T-cell (primary cell): ENCODE measurements at regions not wholly inside any gene's neighbourhood (a gene's known extent, or its start where the extent isn't known, plus 50 kb on each side); places are given as distances from the start of the nearest gene placed in this dataset.

Experiments used
- ATAC-seq, 4 experiments: fragments of 200-7000 bp in 3 of 4; fragments of 150-1000 bp in 1 of 4; cut with Tn5 transposase; replicated peaks in 1 of 4; 1 replicate in 3 of 4; 2 replicates in 1 of 4; pipeline ENCODE4 v1.10.0; 2021; ENCODE audit warnings: moderate library complexity in 3 of 4, mild to moderate bottlenecking in 2 of 4, moderate number of reproducible peaks in 1 of 4
- CTCF ChIA-PET, 2 donors: fragments of 300-600 bp; sonication (Branson Sonifier 250); formaldehyde crosslinking; loops; one replicate each; lab custom pipeline; 2022; ENCODE audit warnings: antibody characterized with exemption in 2 of 2; lab: Charles Lee
- POLR2A ChIA-PET, 2 donors: fragments of 300-600 bp; sonication (Branson Sonifier 250); formaldehyde crosslinking; loops; one replicate each; lab custom pipeline; 2022; ENCODE audit warnings: antibody characterized with exemption in 2 of 2; lab: Charles Lee
- DNase-seq, 35 experiments: peaks; one replicate each; pipeline versions ENCODE4 v3.0.0 to v3.0.0-alpha.2; 2013 to 2023
- H3K27ac ChIP-seq: one replicate; pipeline ENCODE4 v1.5.1; 2013; ENCODE audit warnings: low read length
- H3K27me3 ChIP-seq, 2 experiments: replicated peaks in 1 of 2; 1 replicate in 1 of 2; 2 replicates in 1 of 2; pipeline versions ENCODE4 v1.6.1 to v1.7.0; 2013; ENCODE audit warnings: low read length in 1 of 2, mixed read lengths in 1 of 2; ENCODE audit not compliant: control insufficient read depth in 2 of 2, insufficient read depth in 2 of 2; ENCODE audit errors: extremely low read depth in 1 of 2
- H3K36me3 ChIP-seq, 2 donors: 1 replicate in 1 of 2; 2 replicates in 1 of 2; pipeline versions ENCODE4 v1.6.1 to v1.7.0; 2013; ENCODE audit warnings: low read length in 1 of 2; ENCODE audit not compliant: control insufficient read depth in 2 of 2, insufficient read depth in 1 of 2; ENCODE audit errors: extremely low read depth in 1 of 2
- H3K4me1 ChIP-seq, 2 experiments: 1 replicate in 1 of 2; 2 replicates in 1 of 2; pipeline versions ENCODE4 v1.6.1 to v1.7.0; 2013; ENCODE audit warnings: low read length in 2 of 2, mixed read lengths in 1 of 2; ENCODE audit not compliant: insufficient read depth in 2 of 2, control insufficient read depth in 1 of 2; ENCODE audit errors: extremely low read depth in 1 of 2
- H3K4me3 ChIP-seq, 2 donors: 1 replicate in 1 of 2; 2 replicates in 1 of 2; pipeline versions ENCODE4 v1.5.1 to v1.7.0; 2013; ENCODE audit warnings: mild to moderate bottlenecking in 2 of 2, low read length in 1 of 2, moderate library complexity in 1 of 2; ENCODE audit not compliant: control insufficient read depth in 1 of 2; ENCODE audit errors: extremely low read depth in 1 of 2
- H3K9me3 ChIP-seq: 2 replicates; pipeline ENCODE4 v1.7.0; 2013
- H3K27ac Mint-ChIP-seq, 2 donors: one replicate each; pipeline ENCODE4 v1.8.0; 2020 to 2021; ENCODE audit warnings: mild to moderate bottlenecking in 2 of 2, mixed read lengths in 2 of 2
- H3K27me3 Mint-ChIP-seq, 2 donors: one replicate each; pipeline ENCODE4 v1.8.0; 2021 to 2022; ENCODE audit warnings: mixed read lengths in 2 of 2
- H3K36me3 Mint-ChIP-seq: one replicate; pipeline ENCODE4 v1.8.0; 2021; ENCODE audit warnings: mixed read lengths
- H3K4me1 Mint-ChIP-seq, 3 donors: one replicate each; pipeline ENCODE4 v1.8.0; 2020 to 2022; ENCODE audit warnings: mixed read lengths in 3 of 3, mild to moderate bottlenecking in 1 of 3
- H3K4me3 Mint-ChIP-seq, 3 donors: one replicate each; pipeline ENCODE4 v1.8.0; 2020 to 2022; ENCODE audit warnings: mild to moderate bottlenecking in 3 of 3, mixed read lengths in 3 of 3, moderate library complexity in 3 of 3
- H3K9me3 Mint-ChIP-seq, 3 donors: one replicate each; pipeline ENCODE4 v1.8.0; 2020 to 2022; ENCODE audit warnings: mixed read lengths in 3 of 3
- WGBS: methylation state at CpG from one replicate; pipeline ENCODE4 v1.1.5; 2013; ENCODE audit warnings: missing lambda C conversion rate; ENCODE audit not compliant: insufficient coverage; 5-methylcytosine and 5-hydroxymethylcytosine counted together

DNA sequence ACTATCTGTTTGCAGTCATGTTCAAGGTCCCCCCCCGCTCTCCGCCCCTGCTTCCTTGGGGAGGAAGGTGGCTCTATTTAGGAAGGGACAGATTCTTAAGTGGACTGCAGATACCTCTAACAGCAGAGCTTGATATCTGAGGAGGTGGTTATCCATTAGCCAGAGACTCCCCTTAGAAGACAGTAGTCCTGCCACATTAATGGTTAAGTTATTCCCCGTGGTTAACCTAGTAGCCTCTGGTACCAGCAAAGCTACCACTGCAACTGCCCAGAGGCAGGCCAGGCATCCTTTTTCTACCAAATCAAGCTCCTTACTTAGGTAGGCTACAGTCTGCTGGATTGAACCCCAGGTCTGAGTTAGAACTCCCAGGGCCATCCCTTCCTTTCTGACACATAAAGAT lies 162.1 kb upstream of the AVPR1A start:
- H3K36me3 ChIP-seq = no peaks in the 10 kb centered on the region
- no peaks in the 10 kb centered on the region for H3K4me1 Mint-ChIP-seq
- ATAC-seq (no peak), DNase-seq (no peak)
- no peak overlapping the region for H3K27ac Mint-ChIP-seq
- H3K4me3 Mint-ChIP-seq = no peak overlapping the region
- no peak overlapping the region for H3K27ac ChIP-seq
- H3K4me3 ChIP-seq = no peak overlapping the region
- CTCF ChIA-PET = no interaction called here
- H3K4me1 ChIP-seq = no peaks in the 10 kb centered on the region
- WGBS = 88% methylated on average over 1 of the region's 3 CpGs
- H3K9me3 ChIP-seq = no peaks in the 10 kb centered on the region
- POLR2A ChIA-PET = no interaction called here
- no peaks in the 10 kb centered on the region for H3K27me3 Mint-ChIP-seq
- H3K36me3 Mint-ChIP-seq = no peaks in the 10 kb centered on the region
- no peaks in the 10 kb centered on the region for H3K27me3 ChIP-seq
- peaks cover 0 to 9% (median 8%) of the 10 kb centered on the region in 3 donors for H3K9me3 Mint-ChIP-seq

DNA sequence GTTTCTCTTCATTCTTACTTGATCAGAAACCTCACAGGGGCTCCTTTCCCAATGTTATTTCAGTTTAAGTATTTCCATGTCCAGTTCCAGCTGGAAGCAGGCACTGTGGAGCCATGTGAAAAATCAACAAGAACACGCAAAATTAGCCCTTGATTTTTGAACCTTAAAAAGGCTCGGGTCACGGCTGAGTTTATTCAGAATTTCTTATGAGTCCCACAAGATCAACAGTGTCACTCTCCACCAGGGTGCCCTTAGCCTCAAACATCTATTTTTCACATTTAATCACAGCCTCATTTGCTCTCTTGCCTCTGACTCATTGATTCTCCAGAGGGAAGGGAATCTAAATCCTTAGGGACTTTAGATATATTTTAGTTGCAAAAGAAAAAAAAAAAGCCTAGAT lies 157.7 kb upstream of the AVPR1A start:
- H3K9me3 Mint-ChIP-seq = peaks cover 0 to 6% (median 4%) of the 10 kb centered on the region in 3 donors
- no peak overlapping the region for H3K4me3 ChIP-seq
- no peaks in the 10 kb centered on the region for H3K36me3 ChIP-seq
- DNase-seq = no peak
- no peaks in the 10 kb centered on the region for H3K27me3 ChIP-seq
- H3K4me1 ChIP-seq = no peaks in the 10 kb centered on the region
- H3K27me3 Mint-ChIP-seq = no peaks in the 10 kb centered on the region
- no peak for ATAC-seq
- no peak overlapping the region for H3K27ac Mint-ChIP-seq
- H3K4me1 Mint-ChIP-seq = no peaks in the 10 kb centered on the region
- H3K36me3 Mint-ChIP-seq = no peaks in the 10 kb centered on the region
- H3K9me3 ChIP-seq = no peaks in the 10 kb centered on the region
- no peak overlapping the region for H3K4me3 Mint-ChIP-seq
- no peak overlapping the region for H3K27ac ChIP-seq
- ChIA-PET CTCF (no interaction called here), POLR2A (no interaction called here)
- 90% methylated on average over 3 of the region's 3 CpGs for WGBS

DNA sequence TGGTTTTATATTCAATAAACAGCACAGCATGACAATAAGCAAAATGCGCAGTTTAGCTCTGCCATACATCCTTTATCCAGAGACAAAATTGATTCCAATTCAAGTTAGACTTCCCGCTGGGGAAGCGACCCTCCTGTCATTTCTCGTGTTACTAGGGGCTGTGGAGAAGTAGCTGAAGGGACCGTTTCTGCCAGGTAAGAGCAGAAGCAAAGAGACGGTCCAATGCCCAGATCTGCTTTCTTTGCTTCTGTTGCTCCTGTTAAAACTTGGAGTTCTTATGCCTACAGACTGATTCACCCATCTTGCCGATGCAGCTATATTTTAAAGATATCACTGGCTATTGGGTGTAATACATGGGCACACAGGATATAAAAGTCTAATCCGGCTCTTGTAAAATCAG lies 156.8 kb upstream of the AVPR1A start:
- Histone ChIP-seq H3K36me3 (no peaks in the 10 kb centered on the region), H3K27me3 (no peaks in the 10 kb centered on the region), H3K9me3 (no peaks in the 10 kb centered on the region), H3K27ac (no peak overlapping the region), H3K4me3 (no peak overlapping the region), H3K4me1 (no peaks in the 10 kb centered on the region)
- Mint-ChIP-seq H3K4me3 (no peak overlapping the region), H3K36me3 (no peaks in the 10 kb centered on the region), H3K27me3 (no peaks in the 10 kb centered on the region), H3K9me3 (peaks cover 0 to 6% (median 4%) of the 10 kb centered on the region in 3 donors), H3K4me1 (no peaks in the 10 kb centered on the region), H3K27ac (no peak overlapping the region)
- CTCF ChIA-PET = no interaction called here
- POLR2A ChIA-PET = no interaction called here
- 87% methylated on average over 3 of the region's 8 CpGs for WGBS
- ATAC-seq (no peak), DNase-seq (no peak)

DNA sequence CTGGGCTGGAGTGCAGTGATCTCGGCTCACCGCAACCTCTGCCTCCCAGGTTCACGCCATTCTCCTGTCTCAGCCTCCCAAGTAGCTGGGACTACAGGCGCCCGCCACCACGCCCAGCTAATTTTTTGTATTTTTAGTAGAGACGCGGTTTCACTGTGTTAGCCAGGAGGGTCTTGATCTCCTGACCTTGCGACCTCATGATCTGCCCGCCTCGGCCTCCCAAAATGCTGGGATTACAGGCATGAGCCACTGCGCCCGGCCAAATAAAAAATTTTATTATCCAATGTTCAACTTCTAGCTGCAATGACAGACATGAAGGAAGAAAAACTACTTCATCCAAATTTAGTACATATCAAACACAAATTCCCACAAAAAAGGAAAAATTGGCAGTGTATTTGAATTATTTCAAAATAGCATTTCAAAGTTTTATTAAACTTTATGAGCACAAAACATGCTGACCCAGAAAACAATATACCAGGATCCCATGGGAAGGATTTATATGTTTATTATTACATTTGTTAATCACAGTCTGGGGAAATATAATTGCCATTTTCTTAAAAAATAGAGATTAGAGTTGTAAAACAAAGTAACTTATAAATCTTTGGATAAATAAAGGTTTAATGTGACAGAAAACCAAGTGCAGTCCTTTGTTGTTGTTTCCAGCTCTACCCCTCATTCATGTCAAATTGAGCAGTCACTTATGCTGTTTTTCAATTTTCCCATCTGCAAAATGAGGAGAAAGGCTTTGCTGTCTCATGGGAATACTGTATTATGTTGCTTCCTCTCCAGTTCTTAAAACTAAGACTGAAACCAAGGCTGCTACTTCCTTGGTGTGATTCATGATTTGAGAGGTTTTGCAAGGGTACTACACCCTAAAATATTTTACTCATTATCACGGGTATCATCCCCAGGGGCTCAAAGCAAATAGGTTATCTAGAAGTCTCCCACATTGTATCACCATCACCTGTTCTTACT lies 155.2 kb upstream of the AVPR1A start:
- 100% methylated on average over 1 of the region's 14 CpGs for WGBS
- H3K27me3 Mint-ChIP-seq = no peaks in the 10 kb centered on the region
- H3K27me3 ChIP-seq = no peaks in the 10 kb centered on the region
- no peaks in the 10 kb centered on the region for H3K4me1 Mint-ChIP-seq
- no peak overlapping the region for H3K27ac ChIP-seq
- H3K36me3 ChIP-seq = no peaks in the 10 kb centered on the region
- H3K4me1 ChIP-seq = no peaks in the 10 kb centered on the region
- peaks cover 0 to 5% (median 3%) of the 10 kb centered on the region in 3 donors for H3K9me3 Mint-ChIP-seq
- no peak overlapping the region for H3K27ac Mint-ChIP-seq
- no peak overlapping the region for H3K4me3 Mint-ChIP-seq
- DNase-seq = no peak
- no peaks in the 10 kb centered on the region for H3K9me3 ChIP-seq
- CTCF ChIA-PET = no interaction called here
- ATAC-seq = no peak
- H3K36me3 Mint-ChIP-seq = no peaks in the 10 kb centered on the region
- POLR2A ChIA-PET = no interaction called here
- no peak overlapping the region for H3K4me3 ChIP-seq

DNA sequence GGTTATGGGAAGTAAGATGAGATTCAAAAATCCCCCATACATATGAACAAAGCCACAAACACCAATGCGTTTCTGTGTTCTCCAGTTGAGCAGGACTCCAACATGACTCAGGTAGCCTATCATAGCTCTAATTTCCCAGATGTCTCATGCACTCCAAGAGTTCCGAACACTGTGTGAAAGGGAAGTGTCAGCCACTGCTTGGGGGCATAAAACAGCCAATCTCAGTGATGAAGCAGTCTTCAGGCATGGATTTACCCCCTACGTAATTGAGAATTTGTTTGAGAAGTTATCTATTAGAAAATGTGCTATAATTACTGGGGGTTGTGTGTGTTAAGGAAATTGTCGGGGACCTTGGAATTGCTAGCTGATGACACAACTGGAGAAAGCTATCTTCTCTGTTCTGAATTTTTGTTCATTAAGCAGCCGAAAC lies 153.9 kb upstream of the AVPR1A start:
- DNase-seq = no peak
- no peaks in the 10 kb centered on the region for H3K9me3 Mint-ChIP-seq
- no peaks in the 10 kb centered on the region for H3K4me1 Mint-ChIP-seq
- no peak for ATAC-seq
- no peaks in the 10 kb centered on the region for H3K36me3 Mint-ChIP-seq
- Histone ChIP-seq H3K4me1 (no peaks in the 10 kb centered on the region), H3K4me3 (no peak overlapping the region), H3K9me3 (no peaks in the 10 kb centered on the region), H3K27ac (no peak overlapping the region), H3K27me3 (no peaks in the 10 kb centered on the region), H3K36me3 (no peaks in the 10 kb centered on the region)
- no peak overlapping the region for H3K27ac Mint-ChIP-seq
- 70% methylated on average over 2 of the region's 5 CpGs for WGBS
- H3K27me3 Mint-ChIP-seq = no peaks in the 10 kb centered on the region
- CTCF ChIA-PET = no interaction called here
- no peak overlapping the region for H3K4me3 Mint-ChIP-seq
- POLR2A ChIA-PET = no interaction called here

DNA sequence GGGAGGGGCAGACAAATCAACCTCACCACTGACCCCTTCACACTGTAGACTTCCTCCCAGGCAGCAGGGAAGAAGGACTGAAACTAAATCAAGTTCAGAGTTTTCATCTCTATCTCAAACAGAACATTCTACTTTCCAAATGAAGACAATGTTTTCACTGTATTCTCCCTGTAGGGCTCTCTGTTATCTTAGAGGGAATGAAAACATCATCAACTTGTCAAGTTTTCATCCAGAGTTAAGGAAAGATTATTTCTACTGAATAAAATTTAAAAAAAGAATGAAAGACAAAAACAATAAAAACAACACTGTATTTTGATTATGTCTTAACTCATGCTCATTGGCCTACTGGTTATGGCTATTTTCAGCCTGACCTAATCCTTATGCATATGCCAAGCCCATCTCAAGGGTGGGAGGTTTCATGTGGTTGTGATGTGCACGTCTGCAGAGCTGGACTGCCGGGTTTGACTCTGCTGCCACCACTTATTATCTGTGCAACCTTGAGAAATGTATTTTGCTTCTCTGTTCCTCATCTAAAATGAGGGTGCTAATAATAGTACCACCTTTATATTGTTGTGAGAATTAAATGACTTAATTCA lies 152.0 kb upstream of the AVPR1A start:
- DNase-seq (no peak), ATAC-seq (no peak)
- Histone ChIP-seq H3K4me3 (no peak overlapping the region), H3K36me3 (no peaks in the 10 kb centered on the region), H3K4me1 (no peaks in the 10 kb centered on the region), H3K9me3 (no peaks in the 10 kb centered on the region), H3K27ac (no peak overlapping the region), H3K27me3 (no peaks in the 10 kb centered on the region)
- ChIA-PET CTCF (no interaction called here), POLR2A (no interaction called here)
- Mint-ChIP-seq H3K4me3 (no peak overlapping the region), H3K4me1 (no peaks in the 10 kb centered on the region), H3K27me3 (no peaks in the 10 kb centered on the region), H3K9me3 (peaks cover 0 to 4% (median 0%) of the 10 kb centered on the region in 3 donors), H3K27ac (no peak overlapping the region), H3K36me3 (no peaks in the 10 kb centered on the region)
- WGBS = no CpG with 5 or more reads among the region's 2 CpGs
